Fibroblast of the aortic adventitia (primary cell): ENCODE measurements at regions not wholly inside any gene's neighbourhood (a gene's known extent, or its start where the extent isn't known, plus 50 kb on each side); places are given as distances from the start of the nearest gene placed in this dataset.

Experiments
- DNase-seq: peaks from one replicate; pipeline ENCODE4 v3.0.0-alpha.2; 2010; ENCODE audit warnings: low read depth
- H3K4me3 ChIP-seq: 2 replicates; pipeline ENCODE4 v1.5.1; 2011; ENCODE audit warnings: low read depth, mild to moderate bottlenecking, control low read depth, low read length, moderate library complexity
- CTCF ChIP-seq: IDR thresholded peaks from 2 replicates; pipeline ENCODE4 v1.5.1; 2011; ENCODE audit warnings: mild to moderate bottlenecking, low read length, control low read depth, inconsistent platforms; ENCODE audit not compliant: insufficient read depth

GRCh38 chr2:18684206-18685038 lies 95.1 kb upstream of the NT5C1B start:
- H3K4me3 ChIP-seq, result no peak overlapping the region
- DNase-seq, result peak; percentile 31
- no peak for TF ChIP-seq CTCF

- no peak for DNase-seq
- no peak overlapping the region for H3K4me3 ChIP-seq
Measured at GRCh38 chr2:18682681-18683080, 93.3 kb upstream of the NT5C1B start.

GRCh38 chr2:18677280-18677679 lies 87.9 kb upstream of the NT5C1B start:
- no peak overlapping the region for H3K4me3 ChIP-seq
- TF ChIP-seq CTCF, result no peak
- DNase-seq, result no peak

More at GRCh38 chr2:18682681-18683080, 93.3 kb upstream of the NT5C1B start:
- no peak for TF ChIP-seq CTCF

- no peak for DNase-seq
- TF ChIP-seq CTCF, result no peak
- H3K4me3 ChIP-seq, result no peak overlapping the region
Measured at GRCh38 chr2:18674309-18674708, 84.9 kb upstream of the NT5C1B start.

GRCh38 chr2:18671363-18671762 lies 82.0 kb upstream of the NT5C1B start:
- no peak for TF ChIP-seq CTCF
- no peak for DNase-seq
- H3K4me3 ChIP-seq, result no peak overlapping the region

GRCh38 chr2:18668221-18668620 lies 78.9 kb upstream of the NT5C1B start:
- H3K4me3 ChIP-seq, result no peak overlapping the region
- TF ChIP-seq CTCF, result no peak
- no peak for DNase-seq
